Endothelial cell of hepatic sinusoid (primary cell): ENCODE measurements at regions not wholly inside any gene's neighbourhood (a gene's known extent, or its start where the extent isn't known, plus 50 kb on each side); places are given as distances from the start of the nearest gene placed in this dataset.

ENCODE experiments used
- in situ Hi-C: cut with HindIII; loops from 2 replicates; pipeline ENCODE4 v1.10.0; 2017; ENCODE audit warnings: low sequenced_read_pairs

GRCh38 chr9:36762958-36763357 is 190.3 kb downstream of the MELK start:
- in situ Hi-C loops: no loop called here

- in situ Hi-C loops: no loop called here
These were observed 191.1 kb downstream of the MELK start for GRCh38 chr9:36763778-36764177.

- in situ Hi-C loops: no loop called here
These were observed 191.8 kb downstream of the MELK start for GRCh38 chr9:36764364-36765076.

DNA sequence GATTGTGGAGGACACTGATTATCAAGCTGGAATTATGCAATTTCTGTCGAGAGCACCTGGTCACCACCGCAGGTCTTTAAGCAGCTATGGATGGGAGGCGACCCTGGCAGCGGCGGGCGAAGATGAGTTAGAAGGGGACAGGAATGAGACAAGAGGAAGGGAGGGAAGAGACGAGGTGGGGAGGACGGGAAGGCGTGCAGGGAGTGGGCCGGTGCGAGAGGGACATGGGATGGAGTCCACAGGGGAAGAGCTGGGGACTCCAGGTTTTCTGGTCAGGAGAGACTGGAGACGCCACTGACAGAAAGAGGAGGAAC is 192.3 kb downstream of the MELK start:
- in situ Hi-C loops: no loop called here

DNA sequence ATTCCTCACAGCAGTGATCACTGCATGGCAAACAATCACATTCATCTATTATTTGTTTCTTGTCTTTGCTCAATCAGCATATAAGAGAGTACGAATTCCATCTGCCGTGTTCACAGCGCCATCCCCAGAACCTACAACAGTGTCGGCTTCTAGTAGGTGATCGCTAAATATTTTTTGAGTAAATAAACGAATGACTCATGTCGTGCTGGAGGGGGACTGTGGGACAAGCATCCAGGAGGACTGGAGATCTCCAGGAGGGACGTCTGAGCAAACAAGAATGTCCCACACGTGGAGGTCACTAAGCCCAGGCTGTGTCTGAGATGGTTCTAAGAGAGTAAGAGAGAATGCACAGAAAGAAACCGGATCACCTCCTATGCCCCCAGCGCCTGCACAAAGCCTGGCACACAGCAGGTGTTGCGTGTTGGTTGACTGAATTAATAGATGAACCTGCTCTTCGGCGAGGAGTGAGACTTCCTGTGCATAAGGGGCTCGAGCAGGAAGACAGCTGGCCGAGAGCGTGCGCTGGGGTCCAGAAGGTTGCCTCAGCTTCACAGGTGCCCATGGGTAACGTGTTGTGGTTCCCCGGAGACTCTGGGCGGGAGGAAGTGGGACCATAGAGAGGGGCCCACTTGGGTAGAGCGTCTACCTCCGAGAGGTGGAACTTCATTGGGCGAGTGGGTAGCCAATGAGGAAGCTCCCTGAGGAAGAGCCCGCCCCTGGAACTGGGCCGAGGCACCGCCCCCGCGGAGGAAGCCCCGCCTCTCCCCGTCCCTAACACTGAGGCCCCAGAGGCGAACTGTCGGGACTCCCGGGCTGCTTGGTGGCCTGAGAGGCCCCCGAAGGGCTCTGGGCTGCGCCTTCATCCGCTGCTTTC is 193.0 kb downstream of the MELK start:
- in situ Hi-C loops: no loop called here

DNA sequence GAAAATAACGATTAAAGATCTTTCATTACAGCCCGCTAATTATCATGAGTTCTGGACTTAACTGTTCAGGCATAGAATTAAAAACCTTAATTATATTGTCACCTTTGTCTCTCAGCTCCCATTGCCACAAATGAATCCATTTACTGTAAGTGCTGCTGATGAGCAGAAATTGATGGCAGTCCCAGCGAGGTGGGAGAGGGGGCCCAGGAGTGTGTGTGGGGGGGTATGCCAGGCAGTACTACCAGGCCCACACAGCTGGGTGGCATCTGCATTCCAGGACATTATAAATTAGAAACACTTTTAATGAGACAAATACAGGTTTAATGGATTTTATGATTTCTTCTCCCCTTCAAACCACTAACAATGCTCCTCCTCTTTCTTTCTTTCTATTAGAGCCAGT is 196.0 kb downstream of the MELK start:
- in situ Hi-C loops: no loop called here

DNA sequence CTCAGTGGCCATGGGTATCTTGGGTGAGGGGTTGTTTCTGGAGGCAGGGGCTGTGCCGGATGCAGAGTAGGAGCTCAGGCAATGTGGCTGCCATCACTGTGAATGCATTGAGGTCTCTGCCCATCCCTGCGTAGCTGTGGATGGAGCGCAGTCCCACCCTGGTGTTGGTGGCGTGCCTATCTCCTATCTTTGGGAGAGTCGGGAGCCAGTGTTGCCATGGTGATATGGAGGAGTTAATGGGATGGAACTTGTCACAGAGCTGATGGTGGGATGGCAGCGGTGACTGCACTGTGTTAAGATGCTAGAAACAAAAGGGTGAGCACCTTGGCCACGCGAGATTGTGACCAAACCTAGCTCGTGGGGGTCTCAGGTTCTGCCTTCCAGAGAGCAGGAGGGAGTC is 197.3 kb downstream of the MELK start:
- in situ Hi-C loops: no loop called here

- in situ Hi-C loops: no loop called here
These were observed 200.0 kb downstream of the MELK start for GRCh38 chr9:36772449-36773403.

DNA sequence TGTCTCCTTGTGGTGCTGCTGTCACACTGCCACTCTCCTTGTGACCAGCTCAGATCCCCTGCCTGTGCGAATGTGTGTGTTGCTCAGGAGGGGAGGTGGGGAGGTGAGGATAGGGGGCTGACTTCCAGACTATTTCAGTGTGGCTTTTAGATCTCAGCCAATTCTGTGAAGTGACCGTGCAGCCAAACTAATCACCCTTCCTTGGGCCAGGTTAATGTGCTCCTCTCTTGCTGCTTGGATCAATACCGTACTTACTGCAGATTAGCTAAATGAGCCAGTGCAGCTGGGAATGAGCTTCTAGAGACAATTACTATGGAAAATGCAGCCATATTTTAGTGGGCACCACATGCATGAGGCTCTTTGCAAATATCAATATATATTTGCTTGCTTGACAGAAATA is 206.0 kb downstream of the MELK start:
- in situ Hi-C loops: no loop called here

DNA sequence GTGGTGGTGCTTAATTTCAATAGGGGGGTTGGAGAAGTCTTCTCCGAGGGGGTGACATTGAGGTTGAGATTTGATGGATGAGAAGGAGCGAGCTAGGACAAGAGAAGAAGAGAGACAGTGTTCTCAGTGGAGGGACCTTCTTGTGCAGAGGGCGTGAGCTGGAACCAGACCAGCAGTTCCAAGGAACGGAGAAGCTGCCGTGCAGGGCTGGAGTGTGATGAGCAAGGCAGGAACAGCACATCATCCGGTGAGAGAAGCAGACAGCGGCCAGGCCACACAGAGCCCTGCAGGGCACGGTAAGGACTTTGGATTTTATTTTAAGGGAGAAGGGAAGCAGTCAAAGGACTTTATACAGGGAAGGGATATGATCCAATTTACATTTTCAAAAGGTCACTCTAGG is 206.9 kb downstream of the MELK start:
- in situ Hi-C loops: no loop called here

- in situ Hi-C loops: no loop called here
These were observed 207.5 kb downstream of the MELK start for GRCh38 chr9:36780186-36780585.

GRCh38 chr9:36781533-36781932 is 208.8 kb downstream of the MELK start:
- in situ Hi-C loops: no loop called here
